ENCODE measurements at regions not wholly inside any gene's neighbourhood (a gene's known extent, or its start where the extent isn't known, plus 50 kb on each side); places are given as distances from the start of the nearest gene placed in this dataset.

- H3K4me1 ChIP-seq (ENCODE audit: control insufficient read depth in 1 of 2, insufficient read depth in 2 of 2, low read length in 2 of 2): no peaks in the 10 kb centered on the region
Observed at GRCh38 chr12:115229517-115229916, 545.5 kb upstream of the TBX3 start.

DNA sequence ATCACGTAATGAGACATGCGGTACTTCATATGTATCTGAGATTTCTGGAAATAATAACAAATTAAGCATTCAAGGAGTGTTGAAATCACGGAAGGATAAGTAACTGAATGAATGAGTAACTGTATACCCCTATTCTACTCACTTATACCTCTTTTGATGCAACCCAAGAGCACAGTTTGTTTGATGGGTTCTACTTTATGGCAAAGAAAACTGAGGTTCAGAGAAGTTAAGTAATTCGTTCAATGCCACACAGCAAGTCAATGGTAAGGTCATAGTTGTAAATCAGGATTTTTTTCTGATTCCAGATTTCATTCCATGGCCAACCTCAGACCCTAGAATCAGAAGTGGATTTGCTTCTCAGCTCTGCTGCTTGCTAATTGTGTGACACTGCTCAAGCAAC, 544.5 kb upstream of the TBX3 start:
- no peaks in the 10 kb centered on the region for H3K9me3 ChIP-seq (ENCODE audit: control insufficient read depth in 1 of 2, low read length in 2 of 2)
- H3K36me3 ChIP-seq (ENCODE audit: control insufficient read depth in 1 of 2, insufficient read depth in 2 of 2, low read length in 2 of 2): no peaks in the 10 kb centered on the region
- H3K4me1 ChIP-seq (ENCODE audit: control insufficient read depth in 1 of 2, insufficient read depth in 2 of 2, low read length in 2 of 2): no peaks in the 10 kb centered on the region
- H3K27ac ChIP-seq (ENCODE audit: low read depth, low read length): no peak overlapping the region
- H3K9ac ChIP-seq (ENCODE audit: low read depth in 1 of 2, low read length in 2 of 2): no peak overlapping the region
- H3K27me3 ChIP-seq (ENCODE audit: control insufficient read depth in 1 of 2, insufficient read depth in 2 of 2, low read length in 2 of 2): no peaks in the 10 kb centered on the region
- H3K4me3 ChIP-seq (ENCODE audit: low read depth in 1 of 2, low read length in 2 of 2): no peak overlapping the region

More at GRCh38 chr12:115229517-115229916, 545.5 kb upstream of the TBX3 start:
- no peak overlapping the region for H3K9ac ChIP-seq (ENCODE audit: low read depth in 1 of 2, low read length in 2 of 2)
- H3K4me3 ChIP-seq (ENCODE audit: low read depth in 1 of 2, low read length in 2 of 2): no peak overlapping the region
- H3K9me3 ChIP-seq (ENCODE audit: control insufficient read depth in 1 of 2, low read length in 2 of 2): no peaks in the 10 kb centered on the region
- H3K27ac ChIP-seq (ENCODE audit: low read depth, low read length): no peak overlapping the region
- no peaks in the 10 kb centered on the region for H3K36me3 ChIP-seq (ENCODE audit: control insufficient read depth in 1 of 2, insufficient read depth in 2 of 2, low read length in 2 of 2)
- no peaks in the 10 kb centered on the region for H3K27me3 ChIP-seq (ENCODE audit: control insufficient read depth in 1 of 2, insufficient read depth in 2 of 2, low read length in 2 of 2)

GRCh38 chr12:115227137-115227615, 543.2 kb upstream of the TBX3 start:
- H3K4me3 ChIP-seq (ENCODE audit: low read depth in 1 of 2, low read length in 2 of 2): no peak overlapping the region
- H3K27ac ChIP-seq (ENCODE audit: low read depth, low read length): no peak overlapping the region
- H3K9me3 ChIP-seq (ENCODE audit: control insufficient read depth in 1 of 2, low read length in 2 of 2): no peaks in the 10 kb centered on the region
- H3K36me3 ChIP-seq (ENCODE audit: control insufficient read depth in 1 of 2, insufficient read depth in 2 of 2, low read length in 2 of 2): no peaks in the 10 kb centered on the region
- no peaks in the 10 kb centered on the region for H3K27me3 ChIP-seq (ENCODE audit: control insufficient read depth in 1 of 2, insufficient read depth in 2 of 2, low read length in 2 of 2)
- H3K4me1 ChIP-seq (ENCODE audit: control insufficient read depth in 1 of 2, insufficient read depth in 2 of 2, low read length in 2 of 2): no peaks in the 10 kb centered on the region
- H3K9ac ChIP-seq (ENCODE audit: low read depth in 1 of 2, low read length in 2 of 2): no peak overlapping the region

DNA sequence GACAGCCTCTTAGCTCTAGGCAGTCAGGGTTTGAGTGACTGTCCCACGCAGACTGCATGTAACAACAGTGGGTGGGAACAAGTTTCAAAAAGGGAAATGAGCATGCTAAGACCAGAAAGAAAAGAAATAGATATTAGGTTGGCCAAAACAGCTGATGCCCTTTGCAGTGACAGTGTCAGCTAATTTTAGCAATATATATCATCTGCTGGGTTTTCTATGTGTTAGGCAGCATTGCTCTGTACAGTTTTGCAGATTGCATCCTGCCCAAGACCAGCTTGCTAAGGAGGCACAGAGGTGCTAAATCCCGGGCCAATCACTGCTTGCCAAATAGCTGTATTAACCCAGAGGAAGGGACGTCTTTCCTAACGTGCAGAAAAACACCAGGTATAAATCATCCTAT, 541.9 kb upstream of the TBX3 start:
- peaks cover 0 to 2% of the 10 kb centered on the region in 2 donors for H3K4me1 ChIP-seq (ENCODE audit: control insufficient read depth in 1 of 2, insufficient read depth in 2 of 2, low read length in 2 of 2)
- no peak overlapping the region for H3K27ac ChIP-seq (ENCODE audit: low read depth, low read length)
- H3K9ac ChIP-seq (ENCODE audit: low read depth in 1 of 2, low read length in 2 of 2): no peak overlapping the region
- H3K4me3 ChIP-seq (ENCODE audit: low read depth in 1 of 2, low read length in 2 of 2): no peak overlapping the region
- no peaks in the 10 kb centered on the region for H3K9me3 ChIP-seq (ENCODE audit: control insufficient read depth in 1 of 2, low read length in 2 of 2)
- no peaks in the 10 kb centered on the region for H3K27me3 ChIP-seq (ENCODE audit: control insufficient read depth in 1 of 2, insufficient read depth in 2 of 2, low read length in 2 of 2)
- no peaks in the 10 kb centered on the region for H3K36me3 ChIP-seq (ENCODE audit: control insufficient read depth in 1 of 2, insufficient read depth in 2 of 2, low read length in 2 of 2)

- Histone ChIP-seq H3K9me3 (ENCODE audit: control insufficient read depth in 1 of 2, low read length in 2 of 2) (no peaks in the 10 kb centered on the region), H3K4me1 (ENCODE audit: control insufficient read depth in 1 of 2, insufficient read depth in 2 of 2, low read length in 2 of 2) (peaks cover 0 to 6% of the 10 kb centered on the region in 2 donors), H3K9ac (ENCODE audit: low read depth in 1 of 2, low read length in 2 of 2) (no peak overlapping the region), H3K36me3 (ENCODE audit: control insufficient read depth in 1 of 2, insufficient read depth in 2 of 2, low read length in 2 of 2) (no peaks in the 10 kb centered on the region), H3K27ac (ENCODE audit: low read depth, low read length) (no peak overlapping the region), H3K27me3 (ENCODE audit: control insufficient read depth in 1 of 2, insufficient read depth in 2 of 2, low read length in 2 of 2) (no peaks in the 10 kb centered on the region), H3K4me3 (ENCODE audit: low read depth in 1 of 2, low read length in 2 of 2) (no peak overlapping the region)
Observed at GRCh38 chr12:115223991-115224390, 540.0 kb upstream of the TBX3 start.

- no peaks in the 10 kb centered on the region for H3K36me3 ChIP-seq (ENCODE audit: control insufficient read depth in 1 of 2, insufficient read depth in 2 of 2, low read length in 2 of 2)
- no peak overlapping the region for H3K4me3 ChIP-seq (ENCODE audit: low read depth in 1 of 2, low read length in 2 of 2)
- no peaks in the 10 kb centered on the region for H3K27me3 ChIP-seq (ENCODE audit: control insufficient read depth in 1 of 2, insufficient read depth in 2 of 2, low read length in 2 of 2)
- peaks cover 0 to 6% of the 10 kb centered on the region in 2 donors for H3K4me1 ChIP-seq (ENCODE audit: control insufficient read depth in 1 of 2, insufficient read depth in 2 of 2, low read length in 2 of 2)
- no peak overlapping the region for H3K27ac ChIP-seq (ENCODE audit: low read depth, low read length)
- H3K9me3 ChIP-seq (ENCODE audit: control insufficient read depth in 1 of 2, low read length in 2 of 2): no peaks in the 10 kb centered on the region
- no peak overlapping the region for H3K9ac ChIP-seq (ENCODE audit: low read depth in 1 of 2, low read length in 2 of 2)
Observed at GRCh38 chr12:115223322-115223721, 539.3 kb upstream of the TBX3 start.

GRCh38 chr12:115222220-115222619, 538.2 kb upstream of the TBX3 start:
- Histone ChIP-seq H3K27ac (ENCODE audit: low read depth, low read length) (no peak overlapping the region), H3K36me3 (ENCODE audit: control insufficient read depth in 1 of 2, insufficient read depth in 2 of 2, low read length in 2 of 2) (no peaks in the 10 kb centered on the region), H3K27me3 (ENCODE audit: control insufficient read depth in 1 of 2, insufficient read depth in 2 of 2, low read length in 2 of 2) (no peaks in the 10 kb centered on the region), H3K4me1 (ENCODE audit: control insufficient read depth in 1 of 2, insufficient read depth in 2 of 2, low read length in 2 of 2) (peaks cover 0 to 6% of the 10 kb centered on the region in 2 donors), H3K9me3 (ENCODE audit: control insufficient read depth in 1 of 2, low read length in 2 of 2) (no peaks in the 10 kb centered on the region), H3K9ac (ENCODE audit: low read depth in 1 of 2, low read length in 2 of 2) (no peak overlapping the region), H3K4me3 (ENCODE audit: low read depth in 1 of 2, low read length in 2 of 2) (no peak overlapping the region)

DNA sequence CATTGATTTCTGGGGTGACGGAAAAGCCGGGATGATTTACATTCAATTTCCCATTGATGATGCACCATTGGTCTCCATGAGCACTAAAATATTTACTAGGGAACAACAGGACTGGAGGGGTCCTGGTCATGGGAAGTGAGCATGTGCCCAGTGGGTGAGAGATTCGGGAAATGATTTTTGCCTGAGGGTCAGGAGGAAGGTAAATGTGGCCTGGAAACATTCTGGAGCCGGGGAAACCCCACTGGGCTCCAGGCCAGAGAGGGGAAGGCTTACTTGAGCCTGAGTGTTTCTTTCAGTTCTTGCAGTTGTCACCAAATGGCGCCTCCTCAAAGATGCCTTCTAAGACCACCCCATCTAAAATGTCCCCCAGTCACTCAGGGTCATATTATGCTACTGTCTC, 532.3 kb upstream of the TBX3 start:
- Histone ChIP-seq H3K36me3 (ENCODE audit: control insufficient read depth in 1 of 2, insufficient read depth in 2 of 2, low read length in 2 of 2) (no peaks in the 10 kb centered on the region), H3K9ac (ENCODE audit: low read depth in 1 of 2, low read length in 2 of 2) (no peak overlapping the region), H3K4me1 (ENCODE audit: control insufficient read depth in 1 of 2, insufficient read depth in 2 of 2, low read length in 2 of 2) (peaks cover 0 to 6% of the 10 kb centered on the region in 2 donors), H3K27ac (ENCODE audit: low read depth, low read length) (no peak overlapping the region), H3K27me3 (ENCODE audit: control insufficient read depth in 1 of 2, insufficient read depth in 2 of 2, low read length in 2 of 2) (no peaks in the 10 kb centered on the region), H3K9me3 (ENCODE audit: control insufficient read depth in 1 of 2, low read length in 2 of 2) (peaks cover 0 to 3% of the 10 kb centered on the region in 2 donors), H3K4me3 (ENCODE audit: low read depth in 1 of 2, low read length in 2 of 2) (no peak overlapping the region)

DNA sequence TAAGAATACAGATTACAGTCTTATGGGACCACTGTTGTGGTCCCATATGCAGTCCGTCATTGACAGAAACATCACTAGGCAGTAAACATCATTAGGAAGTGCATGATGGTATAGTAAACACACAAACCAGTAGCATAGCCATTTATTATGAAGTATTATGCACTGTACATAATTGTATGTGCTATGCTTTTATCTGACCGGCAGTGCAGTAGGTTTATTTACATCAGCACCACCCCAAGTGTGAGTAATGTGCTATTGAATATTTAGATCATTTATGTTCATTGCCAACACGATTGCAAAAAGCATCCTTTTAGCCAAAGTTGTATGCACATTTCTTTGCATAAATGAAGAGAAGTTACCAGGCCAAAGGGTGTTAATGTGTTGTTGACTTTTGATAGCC, 531.6 kb upstream of the TBX3 start:
- Histone ChIP-seq H3K36me3 (ENCODE audit: control insufficient read depth in 1 of 2, insufficient read depth in 2 of 2, low read length in 2 of 2) (no peaks in the 10 kb centered on the region), H3K27ac (ENCODE audit: low read depth, low read length) (no peak overlapping the region), H3K9ac (ENCODE audit: low read depth in 1 of 2, low read length in 2 of 2) (no peak overlapping the region), H3K4me1 (ENCODE audit: control insufficient read depth in 1 of 2, insufficient read depth in 2 of 2, low read length in 2 of 2) (peaks cover 0 to under 1% of the 10 kb centered on the region in 2 donors), H3K9me3 (ENCODE audit: control insufficient read depth in 1 of 2, low read length in 2 of 2) (peaks cover 0 to 3% of the 10 kb centered on the region in 2 donors), H3K4me3 (ENCODE audit: low read depth in 1 of 2, low read length in 2 of 2) (no peak overlapping the region), H3K27me3 (ENCODE audit: control insufficient read depth in 1 of 2, insufficient read depth in 2 of 2, low read length in 2 of 2) (no peaks in the 10 kb centered on the region)

GRCh38 chr12:115213538-115214016, 529.6 kb upstream of the TBX3 start:
- no peaks in the 10 kb centered on the region for H3K4me1 ChIP-seq (ENCODE audit: control insufficient read depth in 1 of 2, insufficient read depth in 2 of 2, low read length in 2 of 2)
- no peak overlapping the region for H3K4me3 ChIP-seq (ENCODE audit: low read depth in 1 of 2, low read length in 2 of 2)
- peaks cover 0 to 3% of the 10 kb centered on the region in 2 donors for H3K9me3 ChIP-seq (ENCODE audit: control insufficient read depth in 1 of 2, low read length in 2 of 2)
- H3K36me3 ChIP-seq (ENCODE audit: control insufficient read depth in 1 of 2, insufficient read depth in 2 of 2, low read length in 2 of 2): no peaks in the 10 kb centered on the region
- no peak overlapping the region for H3K27ac ChIP-seq (ENCODE audit: low read depth, low read length)
- no peaks in the 10 kb centered on the region for H3K27me3 ChIP-seq (ENCODE audit: control insufficient read depth in 1 of 2, insufficient read depth in 2 of 2, low read length in 2 of 2)
- H3K9ac ChIP-seq (ENCODE audit: low read depth in 1 of 2, low read length in 2 of 2): no peak overlapping the region

DNA sequence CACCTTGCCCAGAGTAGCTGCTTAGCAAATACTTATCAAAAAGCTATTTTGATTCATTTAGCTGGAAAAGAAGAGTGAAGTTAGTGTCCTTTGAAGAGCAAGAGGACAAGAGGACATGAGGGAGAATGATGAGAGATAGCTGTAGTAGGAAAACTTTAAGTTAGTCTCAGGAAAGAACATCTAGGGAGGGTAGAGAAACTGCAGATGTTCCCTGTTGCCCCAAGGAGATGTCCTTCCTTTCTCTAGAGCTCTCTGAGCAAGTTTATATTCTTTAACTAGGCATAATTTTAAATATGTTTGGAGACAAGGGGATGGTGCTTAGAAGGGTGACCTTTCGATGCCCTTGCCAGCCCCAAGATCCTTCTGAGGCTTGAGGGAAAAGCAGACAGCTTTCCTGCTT, 529.1 kb upstream of the TBX3 start:
- Histone ChIP-seq H3K4me3 (ENCODE audit: low read depth in 1 of 2, low read length in 2 of 2) (no peak overlapping the region), H3K9ac (ENCODE audit: low read depth in 1 of 2, low read length in 2 of 2) (no peak overlapping the region), H3K4me1 (ENCODE audit: control insufficient read depth in 1 of 2, insufficient read depth in 2 of 2, low read length in 2 of 2) (no peaks in the 10 kb centered on the region), H3K36me3 (ENCODE audit: control insufficient read depth in 1 of 2, insufficient read depth in 2 of 2, low read length in 2 of 2) (no peaks in the 10 kb centered on the region), H3K9me3 (ENCODE audit: control insufficient read depth in 1 of 2, low read length in 2 of 2) (peaks cover 0 to 3% of the 10 kb centered on the region in 2 donors), H3K27ac (ENCODE audit: low read depth, low read length) (no peak overlapping the region), H3K27me3 (ENCODE audit: control insufficient read depth in 1 of 2, insufficient read depth in 2 of 2, low read length in 2 of 2) (no peaks in the 10 kb centered on the region)
